ENCODE measurements at regions not wholly inside any gene's neighbourhood (a gene's known extent, or its start where the extent isn't known, plus 50 kb on each side); places are given as distances from the start of the nearest gene placed in this dataset.

DNA sequence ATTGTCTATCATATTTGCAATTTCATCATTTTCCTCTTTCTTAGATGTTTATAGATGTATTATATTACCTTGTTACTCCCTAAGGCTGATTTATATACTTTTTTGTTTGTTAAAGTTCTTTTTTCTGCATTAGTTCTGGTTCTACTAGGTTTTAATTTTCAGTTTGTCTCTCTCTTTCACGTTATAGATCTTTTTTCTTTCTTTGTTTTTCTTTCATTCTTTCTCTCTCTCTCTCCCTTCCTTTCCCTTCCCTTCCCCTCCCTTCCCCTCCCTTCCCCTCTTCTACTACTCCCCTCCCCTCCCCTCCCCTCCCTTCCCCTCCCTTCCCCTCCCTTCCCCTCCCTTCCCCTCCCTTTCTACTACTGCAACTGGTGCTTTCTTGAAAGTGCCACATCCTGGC, 345.3 kb downstream of the CENPW start:
- Histone ChIP-seq H3K4me3 (no peak overlapping the region), H3K27ac (no peak overlapping the region), H3K4me1 (no peaks in the 10 kb centered on the region), H3K36me3 (no peaks in the 10 kb centered on the region), H3K27me3 (no peaks in the 10 kb centered on the region), H3K9me3 (no peaks in the 10 kb centered on the region)
- TF ChIP-seq POLR2AphosphoS5 (IDR thresholded peaks at IDR 0.05) (no peak), POLR2A (IDR thresholded peaks at IDR 0.05) (no peak)
- TF ChIP-seq, protein P1, sequence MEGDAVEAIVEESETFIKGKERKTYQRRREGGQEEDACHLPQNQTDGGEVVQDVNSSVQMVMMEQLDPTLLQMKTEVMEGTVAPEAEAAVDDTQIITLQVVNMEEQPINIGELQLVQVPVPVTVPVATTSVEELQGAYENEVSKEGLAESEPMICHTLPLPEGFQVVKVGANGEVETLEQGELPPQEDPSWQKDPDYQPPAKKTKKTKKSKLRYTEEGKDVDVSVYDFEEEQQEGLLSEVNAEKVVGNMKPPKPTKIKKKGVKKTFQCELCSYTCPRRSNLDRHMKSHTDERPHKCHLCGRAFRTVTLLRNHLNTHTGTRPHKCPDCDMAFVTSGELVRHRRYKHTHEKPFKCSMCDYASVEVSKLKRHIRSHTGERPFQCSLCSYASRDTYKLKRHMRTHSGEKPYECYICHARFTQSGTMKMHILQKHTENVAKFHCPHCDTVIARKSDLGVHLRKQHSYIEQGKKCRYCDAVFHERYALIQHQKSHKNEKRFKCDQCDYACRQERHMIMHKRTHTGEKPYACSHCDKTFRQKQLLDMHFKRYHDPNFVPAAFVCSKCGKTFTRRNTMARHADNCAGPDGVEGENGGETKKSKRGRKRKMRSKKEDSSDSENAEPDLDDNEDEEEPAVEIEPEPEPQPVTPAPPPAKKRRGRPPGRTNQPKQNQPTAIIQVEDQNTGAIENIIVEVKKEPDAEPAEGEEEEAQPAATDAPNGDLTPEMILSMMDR (IDR thresholded peaks at IDR 0.05) = no peak
- no peak for DNase-seq (ENCODE audit: low spot score in 2 of 2)
- intact Hi-C loops (cut with DNase I; ENCODE audit: low total_unique reads) = no loop called here

- no peak overlapping the region for H3K4me3 ChIP-seq
- no peak for DNase-seq (ENCODE audit: low spot score in 2 of 2)
- intact Hi-C loops (cut with DNase I; ENCODE audit: low total_unique reads) = no loop called here
- H3K9me3 ChIP-seq = peaks cover 0 to under 1% of the 10 kb centered on the region in 2 donors
- H3K27me3 ChIP-seq = no peaks in the 10 kb centered on the region
- no peak overlapping the region for H3K27ac ChIP-seq
- H3K36me3 ChIP-seq = no peaks in the 10 kb centered on the region
- H3K4me1 ChIP-seq = no peaks in the 10 kb centered on the region
- TF ChIP-seq, protein P1 (IDR thresholded peaks at IDR 0.05) = no peak
- TF ChIP-seq POLR2A (IDR thresholded peaks at IDR 0.05) (no peak), POLR2AphosphoS5 (IDR thresholded peaks at IDR 0.05) (no peak)
Measured at GRCh38 chr6:126696921-126697693, 357.2 kb downstream of the CENPW start.

DNA sequence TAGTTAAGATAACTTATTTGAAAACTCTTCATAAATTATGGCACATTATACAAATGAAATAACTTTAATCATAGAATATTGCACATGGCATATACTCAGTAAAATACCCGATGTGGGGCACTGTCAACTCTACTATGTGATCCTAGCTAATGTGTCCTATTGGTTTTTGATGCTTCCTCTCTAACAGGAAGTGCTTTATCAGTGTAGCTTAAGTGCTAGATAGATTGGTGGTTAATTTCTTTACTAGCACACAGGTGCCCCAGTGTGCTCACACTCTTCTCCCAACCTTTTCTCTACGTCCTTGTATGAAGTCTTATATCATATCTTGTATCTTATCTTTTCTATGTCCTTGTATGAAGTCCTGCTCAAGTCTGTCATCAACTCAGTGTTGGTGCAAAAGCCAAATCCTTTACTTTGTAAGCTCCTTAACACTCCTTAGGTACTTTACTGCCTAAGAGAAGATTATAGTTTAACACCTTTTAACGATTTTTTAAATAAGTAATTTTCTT, 358.9 kb downstream of the CENPW start:
- H3K4me3 ChIP-seq = no peak overlapping the region
- no peak overlapping the region for H3K27ac ChIP-seq
- intact Hi-C loops (cut with DNase I; ENCODE audit: low total_unique reads) = no loop called here
- no peaks in the 10 kb centered on the region for H3K4me1 ChIP-seq
- H3K27me3 ChIP-seq = no peaks in the 10 kb centered on the region
- no peak for DNase-seq (ENCODE audit: low spot score in 2 of 2)
- H3K9me3 ChIP-seq = no peaks in the 10 kb centered on the region
- TF ChIP-seq, protein P1 (IDR thresholded peaks at IDR 0.05) = no peak
- no peak for TF ChIP-seq POLR2AphosphoS5 (IDR thresholded peaks at IDR 0.05)
- no peak for TF ChIP-seq POLR2A (IDR thresholded peaks at IDR 0.05)
- H3K36me3 ChIP-seq = no peaks in the 10 kb centered on the region

DNA sequence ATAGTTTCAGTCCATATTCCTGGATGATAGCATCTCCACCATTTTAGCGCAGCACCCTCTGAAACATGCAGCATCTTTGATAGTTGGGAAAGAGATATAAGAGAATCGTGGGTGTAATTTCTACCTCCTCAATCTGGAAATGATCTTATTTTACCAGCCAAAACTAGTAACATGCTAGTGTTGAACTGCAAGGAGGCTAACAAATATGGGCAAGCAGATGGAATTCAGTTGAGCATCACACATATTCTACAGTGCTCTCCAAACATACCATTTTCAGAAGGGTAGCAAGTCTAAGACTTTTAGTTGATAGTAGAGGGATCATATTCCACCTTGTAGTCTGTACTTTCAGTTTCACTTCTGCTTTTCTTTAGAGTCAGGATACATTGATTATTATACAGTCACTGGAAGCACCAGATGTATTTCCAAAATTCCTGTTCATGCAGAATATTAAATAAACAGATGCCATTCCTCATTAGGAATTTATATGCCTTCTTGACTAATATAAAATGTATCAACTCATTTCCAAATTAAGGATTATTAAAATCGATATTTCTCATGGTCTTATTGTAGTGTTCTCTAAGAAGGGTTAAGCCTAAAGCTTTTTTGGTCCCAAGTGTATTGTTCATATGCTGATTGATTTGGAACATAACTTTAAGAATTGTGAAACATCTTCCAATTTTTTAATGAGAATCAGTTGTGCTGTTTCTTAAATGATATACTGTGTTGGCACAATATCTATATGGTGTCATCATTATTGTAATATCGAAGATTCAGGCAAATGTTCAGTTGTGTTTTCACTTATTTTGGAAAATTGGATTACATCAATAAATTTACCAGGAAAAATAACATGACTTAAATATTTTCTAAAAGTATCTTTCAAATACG, 362.0 kb downstream of the CENPW start:
- no peaks in the 10 kb centered on the region for H3K36me3 ChIP-seq
- H3K9me3 ChIP-seq = no peaks in the 10 kb centered on the region
- no peaks in the 10 kb centered on the region for H3K27me3 ChIP-seq
- DNase-seq (ENCODE audit: low spot score in 2 of 2) = no peak
- TF ChIP-seq, protein P1 (IDR thresholded peaks at IDR 0.05) = no peak
- no peak for TF ChIP-seq POLR2AphosphoS5 (IDR thresholded peaks at IDR 0.05)
- no peak for TF ChIP-seq POLR2A (IDR thresholded peaks at IDR 0.05)
- no peaks in the 10 kb centered on the region for H3K4me1 ChIP-seq
- no peak overlapping the region for H3K27ac ChIP-seq
- H3K4me3 ChIP-seq = peak overlapping the region in 2 of 3 donors; percentile 16 to 36
- intact Hi-C loops (cut with DNase I; ENCODE audit: low total_unique reads) = no loop called here

DNA sequence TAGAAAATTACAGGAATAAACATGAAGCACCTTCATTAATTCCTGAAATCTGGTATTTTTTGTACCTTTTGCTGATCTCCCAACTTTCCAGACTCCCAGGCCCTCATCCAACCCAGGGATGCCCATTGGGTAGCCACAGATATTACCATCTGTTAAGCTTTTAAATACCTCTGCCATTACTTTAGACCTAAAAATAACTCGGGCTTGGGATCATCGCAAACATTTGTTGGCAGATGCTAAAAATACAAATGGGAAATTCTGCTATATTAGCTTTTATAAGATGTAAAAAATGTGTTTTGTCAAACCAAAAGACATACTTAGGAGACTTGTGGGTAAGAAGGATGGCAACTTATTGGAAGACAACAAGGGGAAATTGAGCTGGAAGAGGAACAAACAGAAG, 376.1 kb downstream of the CENPW start:
- DNase-seq (ENCODE audit: low spot score in 2 of 2) = no peak
- H3K9me3 ChIP-seq = no peaks in the 10 kb centered on the region
- no peaks in the 10 kb centered on the region for H3K4me1 ChIP-seq
- no peaks in the 10 kb centered on the region for H3K36me3 ChIP-seq
- H3K4me3 ChIP-seq = no peak overlapping the region
- H3K27ac ChIP-seq = no peak overlapping the region
- no peaks in the 10 kb centered on the region for H3K27me3 ChIP-seq
- TF ChIP-seq, protein P1 (IDR thresholded peaks at IDR 0.05) = no peak
- TF ChIP-seq POLR2A (IDR thresholded peaks at IDR 0.05) (no peak), POLR2AphosphoS5 (IDR thresholded peaks at IDR 0.05) (no peak)
- intact Hi-C loops (cut with DNase I; ENCODE audit: low total_unique reads) = no loop called here
